ELR (cell line): ENCODE measurements at regions not wholly inside any gene's neighbourhood (a gene's known extent, or its start where the extent isn't known, plus 50 kb on each side); places are given as distances from the start of the nearest gene placed in this dataset.

Source experiments
- DNase-seq: peaks from one replicate; pipeline ENCODE4 v3.0.0-alpha.2; 2015; ENCODE audit warnings: low read depth

DNA sequence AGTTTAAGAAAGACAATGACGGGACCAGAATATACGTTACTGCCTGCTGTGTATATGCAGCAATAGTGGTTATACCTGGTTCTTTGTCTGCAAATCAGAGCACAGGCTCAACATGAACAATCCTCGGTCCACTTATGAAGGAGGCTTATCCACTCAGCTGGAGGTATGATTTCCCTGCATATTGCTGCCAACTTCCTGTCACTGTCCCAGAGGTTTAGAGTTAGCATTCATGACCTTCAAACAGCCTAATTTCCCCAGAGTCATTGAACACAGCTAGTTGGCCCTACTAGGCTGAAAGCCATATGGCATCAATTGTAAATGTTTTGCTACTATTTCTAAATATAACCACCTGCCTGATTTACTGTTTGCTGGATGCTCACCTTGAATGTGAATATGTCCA, 224.9 kb upstream of the ZNF717 start:
- no peak for DNase-seq

DNA sequence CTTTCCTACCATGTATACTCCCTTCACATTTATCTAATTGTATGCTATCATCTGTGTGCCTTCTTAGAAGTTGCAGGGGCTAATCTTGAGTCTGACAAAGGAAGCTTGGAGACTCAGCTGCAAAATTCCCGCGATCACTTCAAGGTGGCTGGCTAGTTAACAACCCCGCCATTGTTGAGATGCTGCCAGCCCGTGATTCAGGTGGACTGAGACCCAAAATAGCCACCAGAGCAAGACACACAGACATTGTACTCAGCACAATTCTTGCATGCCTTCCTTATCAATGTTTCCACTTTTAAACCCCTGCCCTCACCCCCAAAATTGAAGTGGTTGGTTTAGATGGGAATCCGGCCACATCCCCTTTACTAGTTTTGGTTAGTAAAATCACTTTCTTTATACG, 225.8 kb upstream of the ZNF717 start:
- no peak for DNase-seq

DNA sequence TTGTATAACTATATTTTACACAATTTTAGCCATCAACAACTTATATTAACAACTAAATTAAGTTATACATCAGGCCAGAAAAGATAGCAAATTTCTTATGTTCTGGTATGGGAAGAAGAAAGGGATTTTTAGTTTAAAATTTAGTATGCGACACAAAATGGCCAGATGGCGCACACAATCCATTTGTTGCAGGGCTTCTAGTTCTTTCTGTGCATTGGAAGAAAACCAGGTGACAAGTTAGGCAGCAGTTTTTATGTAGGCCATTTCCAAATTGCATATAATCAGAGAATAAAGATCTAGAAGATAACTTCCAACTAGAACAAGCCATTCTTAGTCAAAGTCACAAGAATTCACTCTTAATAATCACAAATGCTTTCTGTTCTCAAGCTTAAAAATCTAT, 230.1 kb upstream of the ZNF717 start:
- DNase-seq = no peak

DNA sequence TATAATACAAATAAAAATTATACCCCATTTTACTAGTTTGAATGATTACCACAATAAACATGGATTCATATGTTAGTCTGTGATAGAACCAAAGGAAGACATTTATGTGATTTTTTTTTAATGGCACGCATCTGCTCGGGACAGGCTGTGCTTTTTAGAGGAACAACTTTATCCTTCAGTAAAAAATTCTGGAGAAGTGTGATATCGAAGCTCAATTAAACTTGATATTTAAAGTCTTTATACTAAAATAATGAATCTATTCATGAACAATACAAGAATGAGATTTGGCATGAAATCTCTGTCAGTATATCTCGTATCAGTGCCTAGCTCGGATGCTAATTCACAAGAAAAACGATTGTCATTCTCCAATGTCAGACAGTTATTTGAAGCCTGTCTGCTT, 230.8 kb upstream of the ZNF717 start:
- no peak for DNase-seq

DNA sequence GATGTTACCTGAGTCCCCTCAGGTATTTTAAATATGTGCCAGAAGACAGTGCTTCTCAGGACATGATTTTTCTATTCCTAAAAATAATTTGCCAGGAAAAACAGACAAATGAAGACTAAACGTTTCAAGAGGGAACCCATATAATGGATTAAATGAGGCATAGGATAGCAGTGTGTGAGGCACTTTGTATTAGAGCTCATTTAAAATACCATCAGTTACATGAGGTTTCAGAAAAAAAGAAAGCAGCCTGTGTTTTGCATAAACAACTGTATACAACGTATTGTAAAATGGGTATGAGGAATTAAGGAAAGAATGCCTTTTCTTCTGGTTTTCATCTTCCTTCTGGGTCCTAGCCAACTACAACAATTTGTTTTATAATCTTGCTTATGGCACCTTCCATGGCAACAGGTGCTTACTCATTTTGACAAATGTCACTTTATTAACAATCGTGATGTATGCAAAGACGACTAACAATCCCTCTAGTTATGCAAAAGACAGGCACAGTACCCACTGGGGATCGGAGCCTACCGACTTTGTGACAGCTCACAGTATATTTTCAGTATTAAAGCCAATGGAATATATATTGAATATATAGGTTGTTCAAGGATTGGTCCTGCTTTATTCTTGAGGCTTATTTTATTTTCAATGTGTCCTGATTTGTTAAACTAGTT, 231.6 kb upstream of the ZNF717 start:
- no peak for DNase-seq

DNA sequence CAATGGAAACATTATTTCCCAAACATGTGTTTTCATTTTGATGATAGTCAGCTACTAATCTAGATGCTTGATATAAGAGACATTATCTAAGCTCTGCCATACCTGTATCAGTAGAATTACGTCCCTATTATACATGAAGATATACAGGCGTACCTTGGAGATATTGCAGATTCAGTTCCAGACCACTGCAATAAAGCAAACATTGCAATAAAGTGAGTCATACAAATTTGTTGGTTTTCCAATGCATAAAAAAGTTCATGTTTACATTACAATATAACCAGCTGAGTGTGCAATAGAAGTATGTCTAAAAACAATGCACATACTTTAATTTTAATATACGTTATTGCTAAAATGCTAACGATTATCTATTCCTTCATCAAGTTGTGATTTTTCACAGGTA, 236.0 kb upstream of the ZNF717 start:
- DNase-seq = peak; percentile 53

DNA sequence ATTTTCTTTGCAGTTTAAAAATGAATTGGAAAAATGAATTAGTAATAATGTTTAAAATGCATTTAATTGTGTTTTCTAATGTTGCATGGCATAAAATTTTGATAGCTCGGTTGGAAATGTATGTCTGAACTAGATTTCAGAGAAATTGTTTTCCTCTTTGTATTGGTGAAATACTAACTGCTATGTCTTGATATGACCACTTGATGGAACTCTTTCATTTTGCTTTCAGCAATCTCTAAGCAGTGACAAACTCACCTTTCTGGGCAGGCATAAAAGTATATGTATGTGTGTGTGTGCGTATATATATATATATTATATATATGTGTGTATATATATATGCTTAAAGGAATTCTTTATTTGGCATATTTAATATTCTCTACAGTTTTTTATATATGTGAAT, 239.3 kb upstream of the ZNF717 start:
- DNase-seq = peak; percentile 58

DNA sequence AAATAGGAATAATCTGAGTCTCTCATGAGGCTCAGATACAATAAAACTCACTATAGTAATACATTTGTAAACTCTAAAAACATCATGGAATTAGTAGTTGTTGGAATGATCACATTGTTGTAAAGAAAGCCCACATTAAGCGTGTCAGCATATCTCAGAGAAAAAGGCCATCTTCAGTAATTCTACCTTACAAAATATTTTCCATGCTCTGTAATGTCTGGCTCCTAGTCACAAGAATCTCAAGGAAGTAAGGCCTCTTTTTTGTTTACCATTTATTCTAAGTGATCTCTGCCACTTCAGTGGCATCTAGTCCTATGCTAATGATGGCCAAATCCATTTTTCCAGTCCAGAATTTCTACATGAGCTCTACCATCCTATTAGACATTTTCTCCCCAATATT, 240.2 kb upstream of the ZNF717 start:
- no peak for DNase-seq

DNA sequence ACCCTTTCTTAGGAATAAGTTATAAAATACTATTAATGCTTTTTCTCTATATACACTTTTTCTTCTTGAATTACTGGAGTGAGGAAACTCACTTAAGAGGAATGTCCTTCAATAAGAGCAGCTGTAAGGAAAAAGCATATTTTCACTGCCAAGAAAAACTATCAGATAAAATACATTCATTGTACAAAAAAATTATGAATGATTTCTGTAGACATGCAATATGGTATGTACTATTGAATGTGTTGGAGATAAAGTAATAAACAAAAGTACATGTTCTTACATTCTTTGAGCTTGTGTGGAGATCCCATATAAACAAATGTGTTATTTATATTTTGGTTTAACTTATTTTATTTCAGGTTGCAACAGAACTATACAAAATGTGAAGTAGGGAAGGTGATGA, 241.0 kb upstream of the ZNF717 start:
- DNase-seq = no peak

DNA sequence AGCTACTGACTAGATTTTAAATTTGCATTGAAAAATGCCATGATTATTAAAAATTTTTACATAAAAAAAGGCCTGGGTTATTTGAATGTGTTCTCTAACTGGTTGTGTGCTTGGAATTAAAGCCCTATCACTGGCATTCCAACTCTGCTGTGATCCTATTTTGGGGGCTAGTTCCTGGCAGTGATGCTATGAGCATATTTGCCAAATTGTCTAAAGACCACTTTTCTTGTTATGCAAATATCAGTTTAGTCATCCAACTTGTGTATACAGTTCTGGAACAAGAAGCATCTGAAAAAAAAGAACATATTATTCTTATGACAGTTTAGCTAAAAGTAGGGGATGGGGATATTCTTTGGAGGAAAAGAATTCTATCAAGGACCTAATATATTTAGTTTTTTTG, 243.4 kb upstream of the ZNF717 start:
- no peak for DNase-seq

DNA sequence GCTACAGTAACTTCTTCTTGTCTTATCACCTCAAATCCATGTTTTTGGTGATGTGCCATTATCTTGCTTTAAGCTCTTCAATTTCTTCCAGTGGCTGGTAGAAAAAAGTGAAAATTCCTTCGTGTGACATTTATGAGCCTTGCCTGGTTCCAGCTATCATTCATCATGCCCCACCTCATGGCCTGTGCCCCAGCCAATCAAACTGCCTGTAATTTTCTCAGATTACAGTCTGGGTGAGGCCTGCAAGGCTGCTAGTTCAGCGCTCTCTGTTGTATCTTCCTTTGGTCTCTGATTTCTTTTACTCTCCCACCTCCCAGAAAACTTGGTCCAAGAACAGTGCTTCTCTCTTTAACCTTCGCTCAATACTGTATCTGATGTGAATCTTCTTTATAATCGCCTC, 249.3 kb upstream of the ZNF717 start:
- no peak for DNase-seq

DNA sequence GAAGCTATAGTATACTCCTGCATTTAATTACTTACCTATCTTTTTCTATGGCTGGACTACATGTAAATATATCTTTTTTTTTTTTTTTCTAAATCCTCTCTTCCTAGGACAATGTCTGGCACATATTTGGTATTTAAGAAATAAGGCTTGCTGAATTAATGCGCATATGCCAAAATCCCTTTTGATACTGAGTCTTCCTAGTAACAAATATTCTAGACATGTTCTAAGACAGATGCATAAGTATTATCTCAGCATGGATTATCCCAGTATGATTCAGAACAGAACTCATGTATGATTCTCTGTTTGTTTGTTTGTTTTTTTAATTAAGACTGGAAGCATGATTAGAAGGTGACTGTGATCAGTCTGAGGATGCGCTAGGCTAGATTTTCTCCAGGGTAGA, 249.8 kb upstream of the ZNF717 start:
- DNase-seq = no peak

DNA sequence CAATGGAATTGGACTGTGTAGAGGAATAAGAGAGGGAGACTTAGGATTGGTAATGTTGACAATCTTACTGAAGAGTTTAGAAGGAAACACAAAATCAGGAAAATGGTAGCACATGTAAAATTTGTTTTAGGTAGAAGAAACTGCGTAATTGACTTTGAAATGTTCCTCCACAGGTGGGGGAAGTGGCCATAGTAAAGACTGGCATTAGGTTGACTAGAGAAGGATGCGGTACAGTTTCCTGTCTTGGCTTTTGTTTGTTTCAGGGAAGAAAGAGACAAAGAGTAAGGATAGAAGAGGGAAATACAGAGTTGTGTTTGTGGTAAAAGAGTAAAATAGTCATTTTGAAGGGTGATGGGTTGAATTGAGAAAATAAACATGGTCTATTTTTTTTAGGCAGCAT, 253.6 kb upstream of the ZNF717 start:
- no peak for DNase-seq

DNA sequence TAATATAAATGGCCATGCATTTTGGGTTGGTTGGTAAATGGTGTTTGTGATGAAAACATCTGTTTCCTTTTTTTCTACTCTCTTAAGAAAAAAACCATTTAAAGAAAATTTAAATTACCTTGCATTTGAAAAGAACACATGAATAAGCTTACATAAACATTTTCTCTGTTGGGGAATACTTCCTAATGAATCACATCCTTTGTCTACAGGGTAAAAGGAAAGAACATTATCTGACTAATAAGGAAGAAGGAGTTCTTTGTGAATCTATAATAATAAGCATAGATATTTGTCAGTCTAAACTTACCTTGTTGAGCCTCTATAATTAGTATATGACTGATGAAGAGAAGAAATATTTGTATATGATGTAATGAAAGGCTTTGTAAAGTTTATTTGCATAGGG, 254.1 kb upstream of the ZNF717 start:
- peak; percentile 78 for DNase-seq

DNA sequence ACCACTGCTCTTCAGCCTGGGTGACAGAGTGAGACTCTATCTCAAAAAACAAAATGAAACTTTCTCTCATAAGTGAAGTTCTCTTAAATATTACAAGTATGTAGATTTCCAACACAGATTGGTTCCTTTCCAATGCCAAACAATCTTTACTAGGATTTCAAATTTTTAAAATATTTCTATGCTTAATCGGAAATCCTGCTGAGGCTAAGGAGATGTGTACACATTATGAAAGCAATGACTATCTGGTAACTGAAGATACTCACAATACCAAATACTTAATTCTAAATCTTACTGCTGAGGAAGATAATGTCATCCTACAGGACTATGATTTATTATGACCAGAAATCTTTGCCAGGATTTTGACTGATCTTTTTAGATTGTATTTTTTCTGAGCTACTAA, 255.6 kb upstream of the ZNF717 start:
- DNase-seq = peak; percentile 36

DNA sequence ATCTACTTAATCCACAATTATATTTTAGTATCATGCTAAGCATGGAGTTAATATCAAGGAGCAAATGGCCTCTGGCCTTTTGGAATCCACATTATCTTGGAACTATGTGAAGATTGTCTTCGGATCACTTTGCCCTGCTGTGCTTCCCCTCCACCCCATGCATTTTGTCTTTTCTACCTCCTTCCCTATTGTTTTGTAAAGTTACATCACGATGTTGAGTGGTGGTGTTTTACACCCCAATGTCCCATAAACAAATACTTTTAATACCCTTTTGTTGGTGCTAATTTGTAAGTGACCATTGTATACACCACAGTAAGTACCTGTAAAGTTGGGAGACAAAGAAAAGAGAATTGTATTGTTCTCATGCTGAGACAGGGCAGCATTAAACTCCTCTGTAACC, 258.4 kb upstream of the ZNF717 start:
- DNase-seq = no peak

DNA sequence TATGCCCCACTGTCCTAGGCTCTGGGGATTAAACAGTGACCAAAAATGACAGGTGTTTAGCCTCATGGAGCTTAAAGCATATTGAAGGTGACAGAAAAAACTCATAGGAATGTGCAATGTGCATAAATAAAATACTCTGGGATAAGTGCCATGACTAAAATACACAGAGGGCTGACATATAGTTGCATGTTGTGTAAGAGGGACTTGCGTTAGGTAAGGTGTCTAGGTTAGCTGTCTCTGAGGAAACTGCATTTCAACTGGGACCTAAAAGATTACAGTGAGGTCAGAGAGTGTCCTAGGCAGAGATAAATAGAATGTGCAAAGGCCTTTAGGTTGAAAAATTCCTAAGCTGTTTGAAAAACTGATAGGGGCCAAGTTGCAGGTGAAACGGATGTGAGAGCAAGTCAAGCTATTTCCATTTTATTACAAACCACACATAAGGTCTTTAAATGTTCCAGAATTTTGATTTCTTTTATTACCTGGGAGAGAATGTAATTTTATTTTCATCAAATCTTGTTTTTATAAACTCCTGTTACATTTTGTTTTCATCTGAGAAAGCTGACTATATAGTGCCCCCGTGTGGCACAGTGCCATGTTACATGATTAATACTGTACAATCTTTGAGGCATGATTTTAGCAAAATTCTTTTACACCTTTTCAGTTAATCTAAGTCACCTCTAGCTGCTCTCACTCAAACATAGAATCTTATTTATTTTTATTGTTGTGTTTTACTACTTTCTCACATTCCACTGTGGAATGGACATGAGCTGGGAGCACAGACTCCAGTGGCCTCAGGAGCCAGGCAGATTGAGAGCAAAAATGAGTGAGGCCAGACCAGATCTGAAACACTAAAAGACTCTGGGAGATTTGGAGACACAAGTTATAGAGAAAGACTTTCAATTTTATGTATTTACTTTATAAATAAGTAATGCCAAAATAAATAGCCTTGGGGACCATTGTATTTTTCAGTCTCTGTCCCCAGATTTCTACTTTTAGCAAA, 259.6 kb upstream of the ZNF717 start:
- DNase-seq = peak; percentile 68

DNA sequence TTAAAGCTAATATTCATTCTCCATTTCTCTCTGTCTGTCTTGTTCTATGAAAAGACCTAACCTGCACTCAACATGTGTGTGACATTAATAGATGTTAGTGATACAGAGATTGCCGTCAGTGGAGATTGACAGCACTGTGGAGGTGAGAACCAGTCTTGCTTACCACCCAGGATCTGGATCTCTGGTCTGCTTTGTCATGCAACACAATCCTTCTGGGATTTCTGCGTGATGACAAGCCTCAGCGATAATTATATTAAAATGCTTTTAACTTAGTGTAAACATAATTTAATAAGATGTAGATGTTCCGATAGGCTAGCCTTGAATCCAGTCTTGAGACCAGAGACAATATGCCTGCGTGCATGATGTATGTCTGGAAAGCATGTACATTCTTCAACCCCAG, 262.0 kb upstream of the ZNF717 start:
- DNase-seq = no peak

DNA sequence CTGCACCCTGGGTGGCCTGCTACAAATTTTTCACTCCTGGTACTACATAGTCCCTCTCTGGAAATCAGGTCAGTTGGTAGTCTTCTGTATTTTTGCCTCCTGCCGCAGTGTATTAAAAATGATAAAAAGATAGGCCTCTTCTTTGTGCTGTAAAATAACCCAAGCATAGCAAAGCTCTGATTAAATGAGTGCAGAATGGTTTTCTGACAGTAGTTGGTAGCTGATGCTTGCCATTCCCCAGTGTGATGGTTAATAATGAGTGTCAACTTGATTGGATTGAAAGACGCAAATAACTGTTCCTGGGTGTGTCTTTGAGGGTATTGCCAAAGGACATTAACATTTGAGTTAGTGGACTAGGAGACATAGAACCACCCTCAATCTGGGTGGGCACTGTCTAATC, 264.4 kb upstream of the ZNF717 start:
- DNase-seq = no peak

DNA sequence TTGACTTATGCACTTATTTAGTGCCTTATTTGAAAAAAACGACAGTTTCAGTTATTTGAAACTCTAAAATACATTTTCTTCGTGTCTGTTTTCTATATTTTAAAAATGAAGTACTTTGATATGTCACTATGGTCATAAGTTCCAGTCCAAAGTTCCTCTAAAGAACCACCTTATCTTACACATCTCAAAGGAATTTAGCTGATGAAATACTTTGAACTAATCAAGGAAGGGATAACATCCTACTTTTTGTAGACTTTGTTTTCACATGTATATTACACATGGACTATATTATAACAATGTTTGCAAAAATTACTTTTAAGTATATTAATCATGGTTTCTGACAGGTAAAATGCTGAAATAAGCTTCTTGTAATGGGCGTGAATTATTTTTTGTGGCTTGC, 265.8 kb upstream of the ZNF717 start:
- DNase-seq = peak; percentile 31

DNA sequence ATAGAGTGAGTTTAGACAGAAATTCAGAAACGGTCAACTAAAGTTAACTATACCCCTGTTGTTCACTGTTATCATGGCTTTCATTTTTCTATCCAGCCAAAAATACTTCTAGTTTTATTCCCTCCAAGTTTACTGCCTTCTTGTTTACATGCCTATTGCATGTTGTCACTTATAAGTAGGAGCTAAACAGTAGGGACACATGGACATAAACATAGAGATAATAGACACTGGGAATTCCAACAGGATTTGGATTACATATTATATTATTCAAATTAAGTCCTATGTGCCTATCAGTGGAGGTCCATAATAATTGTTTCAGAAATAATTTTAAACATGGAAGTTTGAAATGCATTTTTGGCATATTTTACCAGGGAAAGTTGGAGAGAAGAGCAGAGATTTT, 269.1 kb upstream of the ZNF717 start:
- DNase-seq = no peak

DNA sequence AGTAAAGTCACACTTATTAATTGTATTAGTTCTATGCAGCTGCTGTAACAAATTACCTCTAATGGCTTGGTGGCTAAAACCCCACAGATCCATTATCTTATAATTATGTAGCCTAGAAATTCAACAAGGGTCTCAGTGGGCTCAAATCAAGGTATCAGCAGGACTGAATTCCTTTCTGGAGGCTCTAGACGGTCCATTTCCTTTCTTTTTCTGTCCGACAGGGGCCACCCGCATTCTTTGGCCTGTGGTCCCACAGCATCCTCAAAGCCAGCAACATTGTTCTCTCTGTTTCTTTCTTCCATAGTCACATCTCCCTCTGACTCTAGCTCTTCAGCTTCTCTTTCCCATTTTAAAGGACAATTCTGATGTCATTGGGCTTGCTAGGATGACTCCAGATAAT, 276.3 kb upstream of the ZNF717 start:
- no peak for DNase-seq

DNA sequence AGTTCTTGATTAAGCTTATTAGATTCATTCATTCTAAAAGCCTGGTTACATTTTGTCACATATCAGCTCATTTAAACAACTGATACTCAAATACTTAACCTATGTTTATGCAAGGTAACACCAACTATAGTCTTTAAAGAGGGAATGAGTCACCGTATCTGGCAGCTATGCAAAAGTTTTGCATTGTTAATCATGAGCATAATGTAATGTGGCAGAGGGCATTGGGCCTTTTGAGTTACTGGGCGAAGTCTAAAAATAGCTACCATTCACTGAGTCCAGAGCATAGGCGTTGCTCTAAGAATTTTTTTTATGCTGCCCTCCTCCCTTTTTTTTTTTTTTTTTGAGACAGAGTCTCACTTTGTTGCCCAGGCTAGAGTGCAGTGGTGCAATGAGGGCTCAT, 277.7 kb upstream of the ZNF717 start:
- DNase-seq = peak; percentile 79

DNA sequence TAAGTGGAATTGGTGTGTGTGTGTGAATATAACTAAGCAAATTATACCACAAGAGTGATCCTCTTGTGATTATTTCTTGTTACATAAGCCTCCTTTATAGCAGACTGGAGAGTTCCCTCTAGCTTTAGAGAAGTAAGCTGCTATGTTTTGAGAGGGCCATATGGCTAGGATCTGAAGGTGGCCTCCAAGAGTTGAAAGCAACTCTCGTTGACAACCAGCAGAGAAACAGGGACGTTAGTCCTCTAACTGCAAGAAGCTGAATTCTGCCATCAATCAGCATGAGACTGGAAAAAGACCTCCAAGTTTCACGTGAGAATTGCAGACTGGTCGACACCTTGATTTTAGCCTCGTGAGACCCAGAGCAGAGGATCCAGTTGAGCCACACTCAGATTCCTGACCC, 278.5 kb upstream of the ZNF717 start:
- DNase-seq = no peak
